ENCODE measurements at regions not wholly inside any gene's neighbourhood (a gene's known extent, or its start where the extent isn't known, plus 50 kb on each side); places are given as distances from the start of the nearest gene placed in this dataset.
A peak's percentile ranks its signal among the peaks of the same experiment; 100 is the strongest.
"Not testable (repeated sequence)": the region's sequence is repeated elsewhere in the genome, so short reads cannot be mapped to it uniquely, and the experiment has no call there.

GRCh38 chr11:87753143-87753542 is 422.1 kb downstream of the RAB38 start:
- DNase-seq: no peak

GRCh38 chr11:87743007-87743406 is 432.2 kb downstream of the RAB38 start:
- no peak for DNase-seq

GRCh38 chr11:87740968-87741367 is 434.3 kb downstream of the RAB38 start:
- no peak for DNase-seq

GRCh38 chr11:87740451-87740850 is 434.8 kb downstream of the RAB38 start:
- no peak for DNase-seq

- no peak for DNase-seq
These were observed 435.5 kb downstream of the RAB38 start for GRCh38 chr11:87739766-87740165.

- no peak for DNase-seq
These were observed 436.0 kb downstream of the RAB38 start for GRCh38 chr11:87739261-87739660.

GRCh38 chr11:87736928-87737327 is 438.3 kb downstream of the RAB38 start:
- no peak for DNase-seq

- no peak for DNase-seq
These were observed 448.7 kb downstream of the RAB38 start for GRCh38 chr11:87726506-87726905.

GRCh38 chr11:87724358-87724757 is 450.9 kb downstream of the RAB38 start:
- DNase-seq: no peak

GRCh38 chr11:87722756-87723565 is 452.3 kb downstream of the RAB38 start:
- DNase-seq: peak; percentile 10

- no peak for DNase-seq
These were observed 455.7 kb downstream of the RAB38 start for GRCh38 chr11:87719326-87720073.

GRCh38 chr11:87712802-87713202 is 462.4 kb downstream of the RAB38 start:
- DNase-seq: no peak

- DNase-seq: no peak
These were observed 462.9 kb downstream of the RAB38 start for GRCh38 chr11:87712391-87712790.

- not testable (repeated sequence) for DNase-seq
These were observed 471.7 kb downstream of the RAB38 start for GRCh38 chr11:87703589-87703988.

- no peak for DNase-seq
These were observed 499.2 kb downstream of the RAB38 start for GRCh38 chr11:87675993-87676392.

GRCh38 chr11:87666730-87667129 is 508.5 kb downstream of the RAB38 start:
- no peak for DNase-seq

- DNase-seq: no peak
These were observed 513.0 kb downstream of the RAB38 start for GRCh38 chr11:87662287-87662686.

GRCh38 chr11:87660926-87661660 is 514.1 kb downstream of the RAB38 start:
- no peak for DNase-seq

GRCh38 chr11:87659807-87660206 is 515.4 kb downstream of the RAB38 start:
- no peak for DNase-seq

- DNase-seq: no peak
These were observed 529.6 kb downstream of the RAB38 start for GRCh38 chr11:87645626-87646025.

- no peak for DNase-seq
These were observed 535.4 kb downstream of the RAB38 start for GRCh38 chr11:87639753-87640364.

GRCh38 chr11:87635001-87635400 is 540.2 kb downstream of the RAB38 start:
- DNase-seq: no peak

GRCh38 chr11:87634331-87634730 is 540.9 kb downstream of the RAB38 start:
- DNase-seq: no peak
